ENCODE measurements at regions not wholly inside any gene's neighbourhood (a gene's known extent, or its start where the extent isn't known, plus 50 kb on each side); places are given as distances from the start of the nearest gene placed in this dataset.

- Histone ChIP-seq H3K4me1 (replicated peaks in 1 of 2) (no peaks in the 10 kb centered on the region), H3K27ac (no peak overlapping the region), H3K9me3 (replicated peaks in 1 of 3) (no peaks in the 10 kb centered on the region), H3K27me3 (no peaks in the 10 kb centered on the region), H3K36me3 (replicated peaks in 1 of 2) (no peaks in the 10 kb centered on the region), H3K4me3 (no peak overlapping the region)
- DNase-seq: no peak
- WGBS, 4 donors: 83 to 94% (median 89%) methylated on average over 4 of the region's 4 CpGs
- TF ChIP-seq, protein P1, sequence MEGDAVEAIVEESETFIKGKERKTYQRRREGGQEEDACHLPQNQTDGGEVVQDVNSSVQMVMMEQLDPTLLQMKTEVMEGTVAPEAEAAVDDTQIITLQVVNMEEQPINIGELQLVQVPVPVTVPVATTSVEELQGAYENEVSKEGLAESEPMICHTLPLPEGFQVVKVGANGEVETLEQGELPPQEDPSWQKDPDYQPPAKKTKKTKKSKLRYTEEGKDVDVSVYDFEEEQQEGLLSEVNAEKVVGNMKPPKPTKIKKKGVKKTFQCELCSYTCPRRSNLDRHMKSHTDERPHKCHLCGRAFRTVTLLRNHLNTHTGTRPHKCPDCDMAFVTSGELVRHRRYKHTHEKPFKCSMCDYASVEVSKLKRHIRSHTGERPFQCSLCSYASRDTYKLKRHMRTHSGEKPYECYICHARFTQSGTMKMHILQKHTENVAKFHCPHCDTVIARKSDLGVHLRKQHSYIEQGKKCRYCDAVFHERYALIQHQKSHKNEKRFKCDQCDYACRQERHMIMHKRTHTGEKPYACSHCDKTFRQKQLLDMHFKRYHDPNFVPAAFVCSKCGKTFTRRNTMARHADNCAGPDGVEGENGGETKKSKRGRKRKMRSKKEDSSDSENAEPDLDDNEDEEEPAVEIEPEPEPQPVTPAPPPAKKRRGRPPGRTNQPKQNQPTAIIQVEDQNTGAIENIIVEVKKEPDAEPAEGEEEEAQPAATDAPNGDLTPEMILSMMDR (IDR thresholded peaks at IDR 0.05): no peak
- intact Hi-C loops (cut with DNase I): no loop called here
Measured at GRCh38 chr6:53744321-53744720, 50.5 kb upstream of the LRRC1 start.

- Histone ChIP-seq H3K9me3 (replicated peaks in 1 of 3) (no peaks in the 10 kb centered on the region), H3K4me3 (no peak overlapping the region), H3K36me3 (replicated peaks in 1 of 2) (no peaks in the 10 kb centered on the region), H3K4me1 (replicated peaks in 1 of 2) (no peaks in the 10 kb centered on the region), H3K27ac (no peak overlapping the region), H3K27me3 (no peaks in the 10 kb centered on the region)
- no peak for DNase-seq
- TF ChIP-seq POLR2A (IDR thresholded peaks at IDR 0.05): no peak
- TF ChIP-seq, protein P1 (IDR thresholded peaks at IDR 0.05): no peak
- intact Hi-C loops (cut with DNase I): no loop called here
- WGBS, 4 donors: 67 to 81% (median 72%) methylated on average over 10 of the region's 10 CpGs
Measured at GRCh38 chr6:53741034-53741823, 53.6 kb upstream of the LRRC1 start.

DNA sequence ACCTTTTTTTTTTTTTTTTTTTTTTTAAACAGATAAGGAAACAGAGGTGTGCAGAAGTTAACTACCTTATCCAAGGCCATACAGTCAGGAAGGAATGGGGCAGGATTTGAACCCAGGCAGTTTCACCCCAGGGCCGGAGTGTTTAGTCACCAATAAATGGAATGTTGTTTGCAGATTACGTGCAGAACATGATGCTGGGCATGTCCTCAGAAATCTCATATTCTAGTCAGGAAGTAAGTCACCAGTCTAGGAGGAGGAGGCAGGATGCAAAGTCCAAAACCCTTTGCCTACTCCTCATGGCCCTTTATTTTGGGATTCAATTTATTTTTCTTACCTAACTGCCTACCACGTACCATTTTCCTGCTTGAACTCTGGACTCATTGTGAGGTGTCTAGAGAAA, 57.1 kb upstream of the LRRC1 start:
- H3K4me1 ChIP-seq (replicated peaks in 1 of 2): no peaks in the 10 kb centered on the region
- intact Hi-C loops (cut with DNase I): no loop called here
- H3K27ac ChIP-seq: no peak overlapping the region
- DNase-seq: no peak
- no peak for TF ChIP-seq POLR2A (IDR thresholded peaks at IDR 0.05)
- TF ChIP-seq, protein P1 (IDR thresholded peaks at IDR 0.05): no peak
- no peaks in the 10 kb centered on the region for H3K27me3 ChIP-seq
- H3K9me3 ChIP-seq (replicated peaks in 1 of 3): no peaks in the 10 kb centered on the region
- 91 to 98% (median 95%) methylated on average over 3 of the region's 3 CpGs for WGBS, 4 donors
- H3K4me3 ChIP-seq: no peak overlapping the region
- no peaks in the 10 kb centered on the region for H3K36me3 ChIP-seq (replicated peaks in 1 of 2)

GRCh38 chr6:53735896-53736295, 58.9 kb upstream of the LRRC1 start:
- no peak for TF ChIP-seq POLR2A (IDR thresholded peaks at IDR 0.05)
- TF ChIP-seq, protein P1 (IDR thresholded peaks at IDR 0.05): no peak
- intact Hi-C loops (cut with DNase I): no loop called here
- Histone ChIP-seq H3K27ac (no peak overlapping the region), H3K4me3 (no peak overlapping the region), H3K27me3 (no peaks in the 10 kb centered on the region), H3K9me3 (replicated peaks in 1 of 3) (no peaks in the 10 kb centered on the region), H3K36me3 (replicated peaks in 1 of 2) (no peaks in the 10 kb centered on the region), H3K4me1 (replicated peaks in 1 of 2) (no peaks in the 10 kb centered on the region)
- no peak for DNase-seq
- 81 to 88% (median 85%) methylated on average over 4 of the region's 4 CpGs for WGBS, 4 donors
